Panc1 (cell line): ENCODE measurements at regions not wholly inside any gene's neighbourhood (a gene's known extent, or its start where the extent isn't known, plus 50 kb on each side); places are given as distances from the start of the nearest gene placed in this dataset.
A peak's percentile ranks its signal among the peaks of the same experiment; 100 is the strongest.

Source experiments
- ATAC-seq: fragments of 200-7000 bp; cut with Tn5 transposase; 2 replicates; pipeline ENCODE4 v1.9.1; 2020; ENCODE audit warnings: mild to moderate bottlenecking, moderate library complexity
- BruUV-seq: library from RNA; stranded (reverse); fragments of 400-500 nt; replicated peaks from 2 replicates; lab custom pipeline; 2021; lab: Mats Ljungman, UMichigan
- CTCF ChIA-PET: fragments of 300-600 bp; sonication (Branson Sonifier 250); formaldehyde crosslinking; loops from one replicate; lab custom pipeline; 2022; ENCODE audit warnings: antibody characterized with exemption; lab: Charles Lee
- POLR2A ChIA-PET: fragments of 300-600 bp; sonication (Branson Sonifier 250); formaldehyde crosslinking; loops from one replicate; lab custom pipeline; 2022; ENCODE audit warnings: antibody characterized with exemption; lab: Charles Lee
- DNase-seq: peaks from one replicate; pipeline ENCODE4 v3.0.0-alpha.2; 2010; ENCODE audit warnings: low read depth, low spot score
- H3K27ac ChIP-seq: 2 replicates; pipeline ENCODE4 v1.5.1; 2011; ENCODE audit warnings: mild to moderate bottlenecking, low read length, inconsistent platforms
- H3K27me3 ChIP-seq: fragments of 200-500 bp; sonication (Bioruptor generic); 2 replicates; pipeline ENCODE4 v1.6.0; 2014; ENCODE audit warnings: low read length, inconsistent platforms; ENCODE audit not compliant: control insufficient read depth, insufficient read depth
- H3K36me3 ChIP-seq: fragments of 200-500 bp; sonication (Bioruptor generic); 2 replicates; pipeline ENCODE4 v1.5.1; 2014; ENCODE audit warnings: inconsistent platforms, mild to moderate bottlenecking, low read length, moderate library complexity; ENCODE audit not compliant: control insufficient read depth, insufficient read depth
- H3K4me1 ChIP-seq: 2 replicates; pipeline ENCODE4 v1.5.1; 2011; ENCODE audit warnings: inconsistent platforms, mild to moderate bottlenecking, low read length, moderate library complexity; ENCODE audit not compliant: control insufficient read depth, insufficient read depth
- H3K4me3 ChIP-seq, 2 experiments: 2 replicates each; pipeline ENCODE4 v1.5.1; 2011 to 2012; ENCODE audit warnings: low read depth in 2 of 2, low read length in 2 of 2, mild to moderate bottlenecking in 2 of 2, inconsistent platforms in 1 of 2, moderate library complexity in 1 of 2
- H3K9me3 ChIP-seq: fragments of 200-500 bp; sonication (Bioruptor generic); 2 replicates; pipeline ENCODE4 v1.5.1; 2014; ENCODE audit warnings: low read depth, mild to moderate bottlenecking, inconsistent platforms, low read length, moderate library complexity; ENCODE audit not compliant: control insufficient read depth, insufficient read depth
- CTCF ChIP-seq: fragments of 450-650 bp; IDR thresholded peaks from 2 replicates; pipeline ENCODE4 v1.5.1; 2017; ENCODE audit warnings: mild to moderate bottlenecking
- POLR2AphosphoS5 ChIP-seq: IDR thresholded peaks from 2 replicates; pipeline ENCODE4 v1.6.1; 2012; ENCODE audit warnings: mild to moderate bottlenecking, low read depth, low read length, moderate library complexity
- SIN3A ChIP-seq: IDR thresholded peaks from 2 replicates; pipeline ENCODE4 v1.6.1; 2012; ENCODE audit warnings: low read depth, mild to moderate bottlenecking, low read length, moderate library complexity, borderline replicate concordance; ENCODE audit not compliant: insufficient read depth
- TCF7L2 ChIP-seq: IDR thresholded peaks from 2 replicates; pipeline ENCODE4 v1.6.1; 2011; ENCODE audit warnings: mild to moderate bottlenecking, low read depth, low read length, inconsistent platforms
- in situ Hi-C: cut with HindIII; loops from 2 replicates; pipeline ENCODE4 v1.10.0; 2016; ENCODE audit warnings: low sequenced_read_pairs, low pct_unique_long_range_greater_than_20kb
- intact Hi-C: fragments of 100-400 bp; cut with micrococcal nuclease; formaldehyde crosslinking; loops from one replicate; pipeline ENCODE4 v1.10.0; 2022; ENCODE audit not compliant: unreplicated experiment
- TF ChIP-seq, protein P1 (sequence below), 2 experiments: IDR thresholded peaks; 2 replicates each; pipeline ENCODE4 v1.6.1; 2011 to 2012; ENCODE audit warnings: low read depth in 2 of 2, control low read depth in 1 of 2, low read length in 1 of 2, mild to moderate bottlenecking in 1 of 2, moderate library complexity in 1 of 2; ENCODE audit not compliant: insufficient read depth in 1 of 2

GRCh38 chr2:19146867-19147266 lies 211.6 kb downstream of the OSR1 start:
- no peak for DNase-seq
- CTCF ChIA-PET: no interaction called here
- no TSS peak for BruUV-seq
- no peak; the same call in 1 of the 2 replicates for ATAC-seq
- Histone ChIP-seq H3K27me3 (no peaks in the 10 kb centered on the region), H3K36me3 (no peaks in the 10 kb centered on the region), H3K4me1 (no peaks in the 10 kb centered on the region), H3K9me3 (no peaks in the 10 kb centered on the region), H3K27ac (no peak overlapping the region), H3K4me3 (no peak overlapping the region)
- in situ Hi-C loops: no loop called here
- POLR2A ChIA-PET: no interaction called here
- intact Hi-C loops: no loop called here
- TF ChIP-seq TCF7L2 (peak; percentile 88), POLR2AphosphoS5 (no peak)

DNA sequence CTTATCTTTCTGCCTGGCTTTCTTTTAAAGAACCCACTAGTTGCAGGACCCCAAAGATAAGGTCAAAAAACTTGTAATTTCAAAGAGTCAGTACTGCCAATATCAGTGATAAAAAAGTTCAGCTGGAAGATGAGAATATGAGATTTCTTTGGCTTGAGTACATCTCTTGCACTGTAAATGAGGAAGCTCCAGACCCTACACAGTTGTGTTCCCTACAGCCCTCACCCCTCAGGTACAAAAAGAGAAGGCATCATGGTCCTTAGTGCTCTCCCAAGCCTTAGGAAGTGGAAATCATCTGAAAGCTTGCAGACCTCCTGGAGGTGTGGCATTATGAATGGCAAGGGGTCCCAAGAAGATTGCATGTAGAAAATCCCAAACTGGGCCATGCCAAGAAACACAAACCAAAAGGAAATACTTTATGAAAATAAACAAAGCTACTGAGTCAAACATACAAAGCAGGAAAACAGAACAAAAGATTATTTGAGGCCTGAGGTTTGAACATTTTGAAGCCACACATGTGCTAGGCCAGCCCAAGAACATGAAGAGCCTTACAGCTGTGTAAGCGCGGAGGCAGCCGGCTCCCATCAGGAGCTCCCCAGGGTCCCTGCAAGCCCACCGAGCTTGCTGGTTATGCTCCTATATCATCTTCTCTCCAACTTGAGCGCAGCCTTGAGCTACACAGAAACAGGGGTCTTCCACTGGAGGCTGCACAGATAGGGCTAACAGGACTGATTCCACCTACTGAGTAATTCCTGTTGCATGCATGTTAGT lies 217.0 kb downstream of the OSR1 start:
- Histone ChIP-seq H3K27me3 (no peaks in the 10 kb centered on the region), H3K27ac (peak overlapping the region; percentile 71), H3K9me3 (no peaks in the 10 kb centered on the region), H3K4me1 (peaks cover 5% of the 10 kb centered on the region; the same call in 1 of the 2 replicates), H3K36me3 (no peaks in the 10 kb centered on the region), H3K4me3 (no peak overlapping the region)
- POLR2A ChIA-PET: no interaction called here
- intact Hi-C loops (no loop called here), in situ Hi-C loops (no loop called here)
- DNase-seq: no peak
- CTCF ChIA-PET: interaction anchor here (0.9 kb wide), 1 partner anchor 57 kb away, joined by 3 read pairs; no protein-coding TSS in a partner anchor
- ATAC-seq: peak; percentile 57
- TF ChIP-seq, protein P1, sequence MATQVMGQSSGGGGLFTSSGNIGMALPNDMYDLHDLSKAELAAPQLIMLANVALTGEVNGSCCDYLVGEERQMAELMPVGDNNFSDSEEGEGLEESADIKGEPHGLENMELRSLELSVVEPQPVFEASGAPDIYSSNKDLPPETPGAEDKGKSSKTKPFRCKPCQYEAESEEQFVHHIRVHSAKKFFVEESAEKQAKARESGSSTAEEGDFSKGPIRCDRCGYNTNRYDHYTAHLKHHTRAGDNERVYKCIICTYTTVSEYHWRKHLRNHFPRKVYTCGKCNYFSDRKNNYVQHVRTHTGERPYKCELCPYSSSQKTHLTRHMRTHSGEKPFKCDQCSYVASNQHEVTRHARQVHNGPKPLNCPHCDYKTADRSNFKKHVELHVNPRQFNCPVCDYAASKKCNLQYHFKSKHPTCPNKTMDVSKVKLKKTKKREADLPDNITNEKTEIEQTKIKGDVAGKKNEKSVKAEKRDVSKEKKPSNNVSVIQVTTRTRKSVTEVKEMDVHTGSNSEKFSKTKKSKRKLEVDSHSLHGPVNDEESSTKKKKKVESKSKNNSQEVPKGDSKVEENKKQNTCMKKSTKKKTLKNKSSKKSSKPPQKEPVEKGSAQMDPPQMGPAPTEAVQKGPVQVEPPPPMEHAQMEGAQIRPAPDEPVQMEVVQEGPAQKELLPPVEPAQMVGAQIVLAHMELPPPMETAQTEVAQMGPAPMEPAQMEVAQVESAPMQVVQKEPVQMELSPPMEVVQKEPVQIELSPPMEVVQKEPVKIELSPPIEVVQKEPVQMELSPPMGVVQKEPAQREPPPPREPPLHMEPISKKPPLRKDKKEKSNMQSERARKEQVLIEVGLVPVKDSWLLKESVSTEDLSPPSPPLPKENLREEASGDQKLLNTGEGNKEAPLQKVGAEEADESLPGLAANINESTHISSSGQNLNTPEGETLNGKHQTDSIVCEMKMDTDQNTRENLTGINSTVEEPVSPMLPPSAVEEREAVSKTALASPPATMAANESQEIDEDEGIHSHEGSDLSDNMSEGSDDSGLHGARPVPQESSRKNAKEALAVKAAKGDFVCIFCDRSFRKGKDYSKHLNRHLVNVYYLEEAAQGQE (IDR thresholded peaks at IDR 0.05; ENCODE audit: insufficient read depth in 1 of 2, low read depth in 2 of 2, low read length in 1 of 2): no peak
- TF ChIP-seq CTCF (no peak), TCF7L2 (no peak), POLR2AphosphoS5 (no peak), SIN3A (no peak)
- no TSS peak for BruUV-seq
